H1 (cell line): ENCODE measurements at regions not wholly inside any gene's neighbourhood (a gene's known extent, or its start where the extent isn't known, plus 50 kb on each side); places are given as distances from the start of the nearest gene placed in this dataset.

Experiments
- CTCF ChIA-PET: fragments of 300-600 bp; sonication (Branson Sonifier 250); formaldehyde crosslinking; loops from one replicate; lab custom pipeline; 2021; ENCODE audit not compliant: partially characterized antibody; lab: Charles Lee
- POLR2A ChIA-PET: fragments of 300-600 bp; sonication (Branson Sonifier 250); formaldehyde crosslinking; loops from one replicate; lab custom pipeline; 2021; ENCODE audit warnings: inconsistent platforms; ENCODE audit not compliant: partially characterized antibody; lab: Charles Lee
- DNase-seq, 2 experiments: peaks; one replicate each; pipeline versions ENCODE4 v3.0.0 to v3.0.0-alpha.2; 2010 to 2022; ENCODE audit warnings: low spot score in 2 of 2, low read depth in 1 of 2, mixed read lengths in 1 of 2
- FAIRE-seq: peaks from 2 replicates; lab custom pipeline; 2011; peaks lifted over from hg19 to GRCh38; lab: Jason Lieb, UNC
- H2AFZ ChIP-seq: 2 replicates; pipeline ENCODE4 v1.8.1; 2012; ENCODE audit warnings: low read length, inconsistent platforms
- H2AK5ac ChIP-seq: 2 replicates; pipeline ENCODE4 v1.6.1; 2013; ENCODE audit warnings: low read depth, low read length
- H2BK120ac ChIP-seq: replicated peaks from 2 replicates; pipeline ENCODE3; 2013; ENCODE audit warnings: low read depth, low read length, inconsistent platforms
- H2BK12ac ChIP-seq: 2 replicates; pipeline ENCODE4 v1.6.1; 2013; ENCODE audit warnings: low read depth, low read length
- H2BK15ac ChIP-seq: 2 replicates; pipeline ENCODE4 v1.6.1; 2013; ENCODE audit warnings: low read length
- H2BK20ac ChIP-seq: 2 replicates; pipeline ENCODE4 v1.6.1; 2013; ENCODE audit warnings: low read length
- H2BK5ac ChIP-seq: 2 replicates; pipeline ENCODE4 v1.6.1; 2013; ENCODE audit warnings: low read depth, low read length
- H3K14ac ChIP-seq: 2 replicates; pipeline ENCODE4 v1.6.1; 2013; ENCODE audit warnings: inconsistent platforms; ENCODE audit not compliant: insufficient read length
- H3K18ac ChIP-seq: 2 replicates; pipeline ENCODE4 v1.6.1; 2013; ENCODE audit warnings: low read length; ENCODE audit errors: extremely low read depth
- H3K23ac ChIP-seq: 2 replicates; pipeline ENCODE4 v1.6.1; 2013; ENCODE audit warnings: inconsistent platforms; ENCODE audit not compliant: insufficient read length
- H3K23me2 ChIP-seq: 2 replicates; pipeline ENCODE4 v1.6.1; 2013; ENCODE audit warnings: low read depth, low read length
- H3K27ac ChIP-seq: 2 replicates; pipeline ENCODE4 v1.6.1; 2011; ENCODE audit warnings: low read depth, low read length, inconsistent platforms
- H3K27me3 ChIP-seq, 4 experiments: replicated peaks in 1 of 4; 1 replicate in 1 of 4; 2 replicates in 3 of 4; pipeline versions ENCODE4 v1.6.1 to v1.8.1; 2011 to 2013; ENCODE audit warnings: low read length in 3 of 4, mild to moderate bottlenecking in 3 of 4, inconsistent platforms in 2 of 4, mixed read lengths in 2 of 4, moderate library complexity in 1 of 4; ENCODE audit not compliant: control insufficient read depth in 3 of 4, insufficient read depth in 3 of 4; ENCODE audit errors: extremely low read depth in 1 of 4
- H3K36me3 ChIP-seq, 4 experiments: 2 replicates each; pipeline versions ENCODE4 v1.6.1 to v1.8.1; 2011 to 2013; ENCODE audit warnings: mild to moderate bottlenecking in 4 of 4, low read length in 3 of 4, moderate library complexity in 2 of 4, control low read depth in 1 of 4, inconsistent platforms in 1 of 4; ENCODE audit not compliant: insufficient read depth in 4 of 4, control insufficient read depth in 2 of 4
- H3K4ac ChIP-seq: replicated peaks from 2 replicates; pipeline ENCODE3; 2013; ENCODE audit warnings: low read length, low read depth, mixed read lengths, inconsistent platforms; ENCODE audit not compliant: insufficient read length
- H3K4me1 ChIP-seq, 4 experiments: replicated peaks in 1 of 4; 1 replicate in 1 of 4; 2 replicates in 3 of 4; pipeline versions ENCODE4 v1.6.1 to v1.8.1; 2011 to 2013; ENCODE audit warnings: low read length in 3 of 4, inconsistent platforms in 2 of 4, mixed read lengths in 1 of 4; ENCODE audit not compliant: insufficient read depth in 4 of 4, control insufficient read depth in 3 of 4
- H3K4me2 ChIP-seq, 2 experiments: 2 replicates each; pipeline versions ENCODE4 v1.6.1 to v1.8.1; 2011 to 2013; ENCODE audit warnings: low read depth in 2 of 2, low read length in 2 of 2, control low read depth in 1 of 2, inconsistent platforms in 1 of 2, mild to moderate bottlenecking in 1 of 2; ENCODE audit not compliant: insufficient read depth in 1 of 2
- H3K4me3 ChIP-seq, 4 experiments: fragments of 200-600, 300-600 bp in 1 of 4; sonication (generic), shearing (Covaris generic), sonication (Bioruptor Twin) in 1 of 4; 2 replicates each; pipeline versions ENCODE4 v1.5.1 to v1.8.1; 2011 to 2016; ENCODE audit warnings: low read length in 4 of 4, low read depth in 3 of 4, control low read depth in 2 of 4, inconsistent platforms in 2 of 4, mild to moderate bottlenecking in 2 of 4, mixed read lengths in 1 of 4, moderate library complexity in 1 of 4; ENCODE audit not compliant: insufficient read depth in 2 of 4; ENCODE audit errors: extremely low read depth in 1 of 4
- H3K56ac ChIP-seq: replicated peaks from 2 replicates; pipeline ENCODE3; 2013; ENCODE audit warnings: low read depth, mild to moderate bottlenecking, mixed read lengths, low read length, inconsistent platforms; ENCODE audit not compliant: insufficient read length
- H3K79me1 ChIP-seq: 2 replicates; pipeline ENCODE4 v1.6.1; 2013; ENCODE audit warnings: low read depth, low read length, control low read depth
- H3K79me2 ChIP-seq, 2 experiments: 2 replicates each; pipeline versions ENCODE4 v1.6.1 to v1.8.1; 2012 to 2013; ENCODE audit warnings: low read length in 2 of 2, mild to moderate bottlenecking in 2 of 2, inconsistent platforms in 1 of 2; ENCODE audit not compliant: insufficient read depth in 2 of 2, control insufficient read depth in 1 of 2
- H3K9ac ChIP-seq, 4 experiments: replicated peaks in 1 of 4; 1 replicate in 1 of 4; 2 replicates in 3 of 4; pipeline versions ENCODE4 v1.6.1 to v1.8.1; 2011 to 2013; ENCODE audit warnings: low read depth in 3 of 4, low read length in 3 of 4, control low read depth in 2 of 4, mild to moderate bottlenecking in 2 of 4, moderate library complexity in 2 of 4, inconsistent platforms in 1 of 4; ENCODE audit errors: extremely low read depth in 1 of 4
- H3K9me3 ChIP-seq, 2 experiments: 2 replicates each; pipeline versions ENCODE4 v1.6.1 to v1.8.1; 2012 to 2013; ENCODE audit warnings: mild to moderate bottlenecking in 2 of 2, moderate library complexity in 2 of 2, control low read depth in 1 of 2, inconsistent platforms in 1 of 2, low read depth in 1 of 2, low read length in 1 of 2, mixed read lengths in 1 of 2; ENCODE audit not compliant: insufficient read depth in 2 of 2
- H4K20me1 ChIP-seq, 2 experiments: replicated peaks in 1 of 2; 2 replicates each; pipeline versions ENCODE3 to v1.8.1; 2011 to 2013; ENCODE audit warnings: inconsistent platforms in 2 of 2, low read length in 2 of 2, mild to moderate bottlenecking in 1 of 2; ENCODE audit not compliant: insufficient read depth in 2 of 2, control insufficient read depth in 1 of 2
- H4K5ac ChIP-seq: 2 replicates; pipeline ENCODE4 v1.6.1; 2013; ENCODE audit warnings: low read length, low read depth, mixed read lengths, inconsistent platforms; ENCODE audit not compliant: insufficient read length
- H4K8ac ChIP-seq: 2 replicates; pipeline ENCODE4 v1.8.0; 2013; ENCODE audit warnings: mild to moderate bottlenecking, moderate library complexity, low read length, inconsistent platforms; ENCODE audit not compliant: insufficient read depth; ENCODE audit errors: extremely low read depth
- H4K91ac ChIP-seq: replicated peaks from 2 replicates; pipeline ENCODE3; 2013; ENCODE audit warnings: low read length, mixed read lengths, inconsistent platforms; ENCODE audit not compliant: insufficient read length
- ASH2L ChIP-seq: fragments of 200-600, 300-600 bp; sonication (generic); IDR thresholded peaks from one replicate; pipeline ENCODE4 v1.7.1; 2017; ENCODE audit warnings: low read length
- BRCA1 ChIP-seq: IDR thresholded peaks from 2 replicates; pipeline ENCODE4 v1.6.1; 2012; ENCODE audit warnings: low read depth, low read length, improper control_type of control experiment
- CBX5 ChIP-seq: fragments of 300-800, 300-1000 bp; sonication (generic); IDR thresholded peaks from 2 replicates; pipeline ENCODE4 v1.7.1; 2016; ENCODE audit warnings: antibody characterized with exemption, low read length, low read depth
- CREB1 ChIP-seq: IDR thresholded peaks from 2 replicates; pipeline ENCODE4 v1.6.1; 2012; ENCODE audit warnings: inconsistent platforms
- EGR1 ChIP-seq: IDR thresholded peaks from 2 replicates; pipeline ENCODE4 v1.6.1; 2011; ENCODE audit warnings: low read depth, low read length, borderline replicate concordance
- FOSL1 ChIP-seq: IDR thresholded peaks from 2 replicates; pipeline ENCODE4 v1.6.1; 2011; ENCODE audit warnings: mild to moderate bottlenecking, low read depth, low read length, moderate library complexity; ENCODE audit not compliant: insufficient read depth
- KDM4A ChIP-seq: IDR thresholded peaks from one replicate; pipeline ENCODE4 v1.7.1; 2012; ENCODE audit warnings: low read depth, mild to moderate bottlenecking, moderate library complexity, low read length, inconsistent platforms; ENCODE audit not compliant: severe bottlenecking
- MAFK ChIP-seq: IDR thresholded peaks from 2 replicates; pipeline ENCODE4 v1.6.1; 2012; ENCODE audit warnings: low read depth, mild to moderate bottlenecking, improper control_type of control experiment, low read length
- NRF1 ChIP-seq: IDR thresholded peaks from 2 replicates; pipeline ENCODE4 v1.6.1; 2011; ENCODE audit warnings: mild to moderate bottlenecking, low read depth, low read length, improper control_type of control experiment
- RXRA ChIP-seq: IDR thresholded peaks from 2 replicates; pipeline ENCODE4 v1.6.1; 2011; ENCODE audit warnings: low read depth, mild to moderate bottlenecking, low read length, moderate library complexity; ENCODE audit not compliant: insufficient read depth
- SIN3A ChIP-seq, 2 experiments: IDR thresholded peaks in 1 of 2; conservative IDR thresholded peaks in 1 of 2; 2 replicates each; pipeline ENCODE4 v1.6.1; 2011 to 2012; ENCODE audit warnings: low read length in 2 of 2, improper control_type of control experiment in 1 of 2, low read depth in 1 of 2, mild to moderate bottlenecking in 1 of 2
- SIX5 ChIP-seq: IDR thresholded peaks from 2 replicates; pipeline ENCODE4 v1.6.1; 2011; ENCODE audit warnings: mild to moderate bottlenecking, low read depth, low read length
- SP1 ChIP-seq: IDR thresholded peaks from 2 replicates; pipeline ENCODE4 v1.6.1; 2011; ENCODE audit warnings: low read depth, low read length
- SP2 ChIP-seq: IDR thresholded peaks from 2 replicates; pipeline ENCODE4 v1.6.1; 2012; ENCODE audit warnings: mild to moderate bottlenecking, low read length, inconsistent platforms
- ZNF274 ChIP-seq: IDR thresholded peaks from 2 replicates; pipeline ENCODE4 v1.7.0; 2012; ENCODE audit warnings: low read length, borderline replicate concordance; ENCODE audit errors: extremely low read depth
- WGBS, 2 experiments: shearing (Covaris generic) in 1 of 2; methylation state at CpG; one replicate each; pipeline versions ENCODE4 v1.1.6 to v1.1.7; 2013 to 2015; ENCODE audit warnings: low lambda C conversion rate in 2 of 2, mixed read lengths in 2 of 2, inconsistent platforms in 1 of 2, low coverage in 1 of 2, missing lambda C conversion rate in 1 of 2; ENCODE audit not compliant: insufficient replicate concordance in 2 of 2, insufficient coverage in 1 of 2, insufficient read length in 1 of 2; ENCODE audit errors: extremely low coverage in 1 of 2, missing lambda C conversion rate in 1 of 2; 5-methylcytosine and 5-hydroxymethylcytosine counted together

DNA sequence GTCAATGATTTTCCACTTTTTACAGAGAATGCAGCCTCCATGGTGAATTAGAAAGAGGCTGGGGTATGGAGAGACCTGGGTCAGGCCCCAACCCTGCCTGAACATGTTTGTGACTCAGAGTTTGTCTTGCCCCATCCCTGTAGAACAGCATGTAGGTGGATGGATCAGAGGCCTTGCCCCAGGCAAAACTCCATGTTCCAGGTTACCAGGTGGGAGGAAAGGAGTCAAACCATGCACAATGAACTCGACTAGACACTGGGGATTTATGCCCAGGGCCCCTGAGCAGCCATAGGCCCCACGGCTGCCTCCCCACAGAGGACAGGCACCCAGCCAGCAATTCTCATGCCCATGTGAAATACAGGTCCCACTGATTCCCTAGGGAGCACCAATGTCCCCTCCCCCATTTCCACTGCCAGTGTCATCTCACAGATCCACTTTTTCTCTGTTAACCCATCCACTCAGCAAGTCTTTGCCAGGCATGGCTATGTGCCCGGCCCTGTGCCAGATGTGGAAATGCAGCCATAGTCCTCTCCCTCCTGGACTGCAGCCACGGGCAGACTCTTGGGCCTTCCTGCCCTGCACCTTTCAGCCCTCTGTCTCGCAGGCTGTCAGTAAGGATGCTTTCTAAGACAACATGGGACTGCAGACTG is 737.8 kb upstream of the HS6ST1 start:
- Histone ChIP-seq H3K79me2 (no peaks in the 10 kb centered on the region), H4K20me1 (no peaks in the 10 kb centered on the region), H3K27me3 (no peaks in the 10 kb centered on the region), H2AK5ac (no peak overlapping the region), H2BK15ac (no peak overlapping the region), H2BK5ac (no peak overlapping the region), H3K56ac (no peak overlapping the region), H3K23ac (no peak overlapping the region), H2BK120ac (no peak overlapping the region), H2BK20ac (no peak overlapping the region), H3K36me3 (no peaks in the 10 kb centered on the region), H2BK12ac (no peak overlapping the region), H3K4ac (no peak overlapping the region), H3K14ac (no peak overlapping the region), H3K9ac (no peak overlapping the region), H3K4me2 (no peak overlapping the region), H2AFZ (no peak overlapping the region), H3K79me1 (no peaks in the 10 kb centered on the region), H3K18ac (no peak overlapping the region), H3K27ac (no peak overlapping the region), H4K8ac (no peak overlapping the region), H3K23me2 (no peaks in the 10 kb centered on the region), H3K9me3 (no peaks in the 10 kb centered on the region), H4K5ac (no peak overlapping the region), H3K4me1 (no peaks in the 10 kb centered on the region), H4K91ac (no peak overlapping the region), H3K4me3 (no peak overlapping the region)
- POLR2A ChIA-PET: no interaction called here
- FAIRE-seq (no peak), DNase-seq (no peak)
- CTCF ChIA-PET: no interaction called here
- WGBS, 2 experiments: 80% methylated on average over 5 of the region's 5 CpGs; no CpG with 5 or more reads in 1 of the 2 experiments
- no peak for TF ChIP-seq KDM4A
- TF ChIP-seq ZNF274: no peak
- no peak for TF ChIP-seq ASH2L
- TF ChIP-seq RXRA: no peak
- no peak for TF ChIP-seq CBX5
- TF ChIP-seq MAFK: no peak
- TF ChIP-seq EGR1: no peak
- no peak for TF ChIP-seq SP2
- no peak for TF ChIP-seq SP1
- TF ChIP-seq SIX5: no peak
- no peak for TF ChIP-seq CREB1
- no peak for TF ChIP-seq BRCA1
- no peak for TF ChIP-seq NRF1
- TF ChIP-seq FOSL1: no peak
- no peak for TF ChIP-seq SIN3A (conservative IDR thresholded peaks at IDR 0.05 in 1 of 2, IDR thresholded peaks at IDR 0.05 in 1 of 2; ENCODE audit: low read depth in 1 of 2, low read length in 2 of 2)
